Endodermal cell (in vitro differentiated cells): ENCODE measurements at regions not wholly inside any gene's neighbourhood (a gene's known extent, or its start where the extent isn't known, plus 50 kb on each side); places are given as distances from the start of the nearest gene placed in this dataset.

ENCODE experiments used
- DNase-seq: peaks from one replicate; pipeline ENCODE4 v3.0.0-alpha.2; 2017
- H3K27ac ChIP-seq: 2 replicates; pipeline ENCODE4 v1.5.1; 2013; ENCODE audit warnings: mild to moderate bottlenecking, low read depth, low read length, moderate library complexity
- H3K27me3 ChIP-seq: 2 replicates; pipeline ENCODE4 v1.6.1; 2013; ENCODE audit warnings: mild to moderate bottlenecking, low read length, moderate library complexity; ENCODE audit not compliant: insufficient read depth, control insufficient read depth, poor library complexity, severe bottlenecking
- H3K36me3 ChIP-seq: 2 replicates; pipeline ENCODE4 v1.7.0; 2013; ENCODE audit warnings: mild to moderate bottlenecking, low read length, moderate library complexity; ENCODE audit not compliant: control insufficient read depth, insufficient read depth
- H3K4me1 ChIP-seq: one replicate; pipeline ENCODE4 v1.7.0; 2013; ENCODE audit warnings: low read length; ENCODE audit not compliant: control insufficient read depth, insufficient read depth
- H3K4me3 ChIP-seq: 2 replicates; pipeline ENCODE4 v1.5.1; 2013; ENCODE audit warnings: mild to moderate bottlenecking, low read length, moderate library complexity
- H3K9ac ChIP-seq: 2 replicates; pipeline ENCODE4 v1.6.1; 2013; ENCODE audit warnings: mild to moderate bottlenecking, low read length, moderate library complexity; ENCODE audit not compliant: poor library complexity, severe bottlenecking; ENCODE audit errors: extremely low read depth
- H3K9me3 ChIP-seq: 2 replicates; pipeline ENCODE4 v1.6.1; 2013; ENCODE audit warnings: mild to moderate bottlenecking, low read length, moderate library complexity; ENCODE audit not compliant: control insufficient read depth
- H3K27ac Mint-ChIP-seq: 2 replicates; pipeline ENCODE4 v1.8.0; 2020; ENCODE audit warnings: mixed read lengths
- H3K27me3 Mint-ChIP-seq: 2 replicates; pipeline ENCODE4 v1.8.0; 2021; ENCODE audit warnings: mild to moderate bottlenecking, mixed read lengths; ENCODE audit not compliant: insufficient read depth
- H3K36me3 Mint-ChIP-seq: 2 replicates; pipeline ENCODE4 v1.8.0; 2020; ENCODE audit warnings: low read depth, mixed read lengths
- H3K4me1 Mint-ChIP-seq: 2 replicates; pipeline ENCODE4 v1.8.0; 2020; ENCODE audit warnings: mixed read lengths
- H3K4me3 Mint-ChIP-seq: 2 replicates; pipeline ENCODE4 v1.8.0; 2020; ENCODE audit warnings: mild to moderate bottlenecking, moderate library complexity, mixed read lengths
- H3K9me3 Mint-ChIP-seq: 2 replicates; pipeline ENCODE4 v1.8.0; 2020; ENCODE audit warnings: mild to moderate bottlenecking, mixed read lengths
- CTCF ChIP-seq: fragments of 200-600 bp; sonication (generic); conservative IDR thresholded peaks from 2 replicates; pipeline ENCODE4 v1.5.0; 2021; ENCODE audit warnings: antibody characterized with exemption, mild to moderate bottlenecking
- WGBS, 2 experiments: methylation state at CpG; one replicate each; pipeline versions ENCODE4 v1.1.5 to v1.1.7; 2013; ENCODE audit warnings: missing lambda C conversion rate in 2 of 2, mixed read lengths in 1 of 2; ENCODE audit not compliant: insufficient coverage in 1 of 2, insufficient read length in 1 of 2; 5-methylcytosine and 5-hydroxymethylcytosine counted together

DNA sequence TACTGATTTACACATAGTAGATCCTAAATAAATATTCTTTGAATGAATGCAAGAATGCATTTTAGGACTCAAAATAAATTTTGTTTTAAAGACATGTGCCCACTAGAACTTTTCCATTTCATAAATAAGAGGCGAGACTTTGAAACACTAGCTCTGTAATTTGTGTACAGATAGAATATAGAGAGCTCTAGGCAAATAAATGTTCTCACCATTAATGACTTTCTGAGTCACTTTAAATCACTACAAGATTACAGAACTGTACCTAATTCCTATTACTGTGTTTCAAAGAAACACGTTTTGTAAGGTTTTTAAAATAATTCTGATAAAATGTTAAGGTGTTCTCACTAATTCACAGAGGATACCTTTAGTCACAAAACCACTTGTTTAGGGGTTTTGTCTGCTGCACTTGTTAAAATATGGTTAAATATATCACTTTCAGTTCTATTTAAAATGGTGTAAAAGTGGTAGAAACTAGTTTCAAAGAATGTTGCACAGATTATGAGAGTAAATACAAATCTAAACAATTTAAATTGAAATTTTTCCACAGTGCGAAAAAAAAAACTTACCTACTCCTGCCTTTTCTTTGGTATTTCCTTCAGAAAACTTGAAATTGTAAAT is 158.7 kb upstream of the ZC3H15 start:
- H3K27ac Mint-ChIP-seq: no peak overlapping the region
- 93 to 100% methylated on average over 1 to 3 of the region's 3 CpGs for WGBS, 2 experiments
- no peak for DNase-seq
- no peak overlapping the region for H3K4me3 Mint-ChIP-seq
- no peaks in the 10 kb centered on the region for H3K9me3 ChIP-seq
- TF ChIP-seq CTCF: no peak
- peaks cover 5% of the 10 kb centered on the region for H3K9me3 Mint-ChIP-seq
- no peaks in the 10 kb centered on the region for H3K27me3 Mint-ChIP-seq
- H3K4me3 ChIP-seq: no peak overlapping the region
- no peak overlapping the region for H3K9ac ChIP-seq
- no peaks in the 10 kb centered on the region for H3K27me3 ChIP-seq
- no peaks in the 10 kb centered on the region for H3K4me1 ChIP-seq
- H3K36me3 Mint-ChIP-seq: no peaks in the 10 kb centered on the region
- H3K4me1 Mint-ChIP-seq: peaks cover 3% of the 10 kb centered on the region
- no peaks in the 10 kb centered on the region for H3K36me3 ChIP-seq
- no peak overlapping the region for H3K27ac ChIP-seq

DNA sequence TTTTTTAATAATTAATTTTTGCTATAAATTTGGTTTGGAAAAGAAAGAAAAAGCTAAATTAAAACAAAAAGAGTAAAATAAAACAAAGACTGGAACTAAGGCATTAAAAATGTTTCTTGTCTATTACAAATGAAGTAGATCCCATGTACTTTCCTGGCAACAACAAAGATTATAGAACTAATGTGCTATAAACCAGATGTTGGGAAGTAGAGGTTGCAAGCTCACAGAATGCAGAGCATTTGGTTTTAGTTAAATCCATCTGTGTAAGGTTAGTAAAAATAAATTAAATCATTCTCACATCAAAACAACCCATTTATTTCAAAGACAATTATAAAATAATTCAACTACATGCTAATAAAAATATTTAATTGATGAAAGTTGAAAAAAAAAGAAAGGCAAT is 157.2 kb upstream of the ZC3H15 start:
- peaks cover 3% of the 10 kb centered on the region for H3K4me1 Mint-ChIP-seq
- no peaks in the 10 kb centered on the region for H3K4me1 ChIP-seq
- no peak for TF ChIP-seq CTCF
- H3K27me3 ChIP-seq: no peaks in the 10 kb centered on the region
- no peak overlapping the region for H3K4me3 ChIP-seq
- DNase-seq: no peak
- no peaks in the 10 kb centered on the region for H3K36me3 ChIP-seq
- no peak overlapping the region for H3K27ac ChIP-seq
- no peaks in the 10 kb centered on the region for H3K27me3 Mint-ChIP-seq
- no peak overlapping the region for H3K4me3 Mint-ChIP-seq
- peaks cover 2% of the 10 kb centered on the region for H3K9me3 Mint-ChIP-seq
- H3K9ac ChIP-seq: no peak overlapping the region
- no peaks in the 10 kb centered on the region for H3K9me3 ChIP-seq
- H3K36me3 Mint-ChIP-seq: no peaks in the 10 kb centered on the region
- no peak overlapping the region for H3K27ac Mint-ChIP-seq

DNA sequence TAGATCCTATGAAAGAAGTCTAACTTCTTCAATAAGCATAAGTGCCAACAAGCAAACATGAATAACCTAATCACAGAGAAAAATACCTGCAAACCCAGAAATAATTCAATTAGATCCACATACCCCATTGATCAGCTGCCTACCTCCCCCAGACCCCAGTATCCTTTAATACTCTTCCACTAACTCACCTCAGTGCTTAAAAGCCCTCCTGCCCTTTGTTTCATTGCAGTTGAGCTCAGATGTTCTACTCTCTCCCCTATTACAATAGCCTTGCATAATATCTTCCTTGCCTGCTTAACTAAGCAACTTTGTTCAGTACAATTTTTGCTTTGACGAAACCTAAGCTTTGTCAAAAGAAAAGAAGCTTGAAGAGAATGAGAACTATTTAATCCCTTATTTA is 156.0 kb upstream of the ZC3H15 start:
- Histone ChIP-seq H3K9ac (no peak overlapping the region), H3K27me3 (no peaks in the 10 kb centered on the region), H3K9me3 (no peaks in the 10 kb centered on the region), H3K27ac (no peak overlapping the region), H3K36me3 (no peaks in the 10 kb centered on the region), H3K4me1 (no peaks in the 10 kb centered on the region), H3K4me3 (no peak overlapping the region)
- Mint-ChIP-seq H3K9me3 (peaks cover 2% of the 10 kb centered on the region), H3K4me3 (no peak overlapping the region), H3K4me1 (peaks cover 3% of the 10 kb centered on the region), H3K27ac (no peak overlapping the region), H3K36me3 (no peaks in the 10 kb centered on the region), H3K27me3 (no peaks in the 10 kb centered on the region)
- WGBS, 2 experiments: 82% methylated on average over 1 of the region's 1 CpG; no CpG with 5 or more reads in 1 of the 2 experiments
- no peak for TF ChIP-seq CTCF
- DNase-seq: no peak
